Adipocyte (in vitro differentiated cells): ENCODE measurements at regions not wholly inside any gene's neighbourhood (a gene's known extent, or its start where the extent isn't known, plus 50 kb on each side); places are given as distances from the start of the nearest gene placed in this dataset.
A peak's percentile ranks its signal among the peaks of the same experiment; 100 is the strongest.

Source experiments
- DNase-seq: peaks from one replicate; pipeline ENCODE4 v3.0.0-alpha.2; 2015; ENCODE audit warnings: low read depth
- H3K27me3 ChIP-seq: replicated peaks from 2 replicates; pipeline ENCODE4 v1.7.0; 2013; ENCODE audit warnings: mild to moderate bottlenecking, low read length, moderate library complexity; ENCODE audit not compliant: control insufficient read depth, insufficient read depth
- H3K36me3 ChIP-seq: 2 replicates; pipeline ENCODE4 v1.7.0; 2013; ENCODE audit warnings: low read length, mild to moderate bottlenecking, moderate library complexity; ENCODE audit not compliant: control insufficient read depth, insufficient read depth, severe bottlenecking
- H3K4me1 ChIP-seq: 2 replicates; pipeline ENCODE4 v1.7.0; 2013; ENCODE audit warnings: mild to moderate bottlenecking, low read length, moderate library complexity; ENCODE audit not compliant: control insufficient read depth, insufficient read depth
- H3K4me3 ChIP-seq: 2 replicates; pipeline ENCODE4 v1.7.0; 2013; ENCODE audit warnings: mild to moderate bottlenecking, low read length, moderate library complexity
- H3K9ac ChIP-seq: 2 replicates; pipeline ENCODE4 v1.7.0; 2013; ENCODE audit warnings: mild to moderate bottlenecking, low read length, moderate library complexity
- H3K9me3 ChIP-seq: 2 replicates; pipeline ENCODE4 v1.7.0; 2013; ENCODE audit warnings: mild to moderate bottlenecking, low read length, moderate library complexity; ENCODE audit not compliant: control insufficient read depth

- H3K9me3 ChIP-seq, result no peaks in the 10 kb centered on the region
- H3K36me3 ChIP-seq, result no peaks in the 10 kb centered on the region
- no peaks in the 10 kb centered on the region for H3K4me1 ChIP-seq
- no peak overlapping the region for H3K4me3 ChIP-seq
- H3K27me3 ChIP-seq, result no peaks in the 10 kb centered on the region
- DNase-seq, result no peak
- no peak overlapping the region for H3K9ac ChIP-seq
These were observed 145.9 kb upstream of the CDH6 start for GRCh38 chr5:31047621-31048020.

GRCh38 chr5:31047007-31047406 is 146.5 kb upstream of the CDH6 start:
- DNase-seq, result no peak
- Histone ChIP-seq H3K9ac (no peak overlapping the region), H3K9me3 (no peaks in the 10 kb centered on the region), H3K4me3 (no peak overlapping the region), H3K4me1 (no peaks in the 10 kb centered on the region), H3K27me3 (no peaks in the 10 kb centered on the region), H3K36me3 (no peaks in the 10 kb centered on the region)

GRCh38 chr5:31036411-31036810 is 157.1 kb upstream of the CDH6 start:
- DNase-seq, result peak; percentile 77
- no peak overlapping the region for H3K4me3 ChIP-seq
- no peaks in the 10 kb centered on the region for H3K27me3 ChIP-seq
- H3K9ac ChIP-seq, result no peak overlapping the region
- peaks cover 1% of the 10 kb centered on the region for H3K9me3 ChIP-seq
- no peaks in the 10 kb centered on the region for H3K36me3 ChIP-seq
- H3K4me1 ChIP-seq, result no peaks in the 10 kb centered on the region

DNA sequence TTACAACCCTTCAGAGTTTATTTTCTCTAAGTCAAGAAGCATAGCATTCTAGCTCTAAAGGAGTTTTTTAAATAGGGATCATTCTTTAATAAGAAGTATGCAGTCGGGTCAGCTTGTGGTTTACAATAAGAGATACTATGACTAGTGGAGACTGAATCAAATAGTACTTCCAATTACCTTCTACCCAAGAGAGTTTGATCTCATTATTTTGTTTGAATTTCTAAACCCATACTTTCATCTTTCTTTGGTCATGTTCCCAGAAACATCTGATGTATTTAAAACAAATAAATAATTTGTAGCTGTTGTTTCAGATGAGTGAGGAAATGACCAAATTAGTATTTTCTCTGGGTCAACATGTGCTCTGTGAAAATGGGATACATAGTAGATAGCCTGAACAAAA is 160.2 kb upstream of the CDH6 start:
- H3K36me3 ChIP-seq, result no peaks in the 10 kb centered on the region
- H3K4me1 ChIP-seq, result no peaks in the 10 kb centered on the region
- no peaks in the 10 kb centered on the region for H3K27me3 ChIP-seq
- no peaks in the 10 kb centered on the region for H3K9me3 ChIP-seq
- DNase-seq, result peak; percentile 47
- H3K4me3 ChIP-seq, result no peak overlapping the region
- no peak overlapping the region for H3K9ac ChIP-seq

GRCh38 chr5:31029925-31030324 is 163.6 kb upstream of the CDH6 start:
- no peak for DNase-seq
- Histone ChIP-seq H3K9me3 (no peaks in the 10 kb centered on the region), H3K9ac (no peak overlapping the region), H3K27me3 (no peaks in the 10 kb centered on the region), H3K36me3 (no peaks in the 10 kb centered on the region), H3K4me1 (no peaks in the 10 kb centered on the region), H3K4me3 (no peak overlapping the region)

DNA sequence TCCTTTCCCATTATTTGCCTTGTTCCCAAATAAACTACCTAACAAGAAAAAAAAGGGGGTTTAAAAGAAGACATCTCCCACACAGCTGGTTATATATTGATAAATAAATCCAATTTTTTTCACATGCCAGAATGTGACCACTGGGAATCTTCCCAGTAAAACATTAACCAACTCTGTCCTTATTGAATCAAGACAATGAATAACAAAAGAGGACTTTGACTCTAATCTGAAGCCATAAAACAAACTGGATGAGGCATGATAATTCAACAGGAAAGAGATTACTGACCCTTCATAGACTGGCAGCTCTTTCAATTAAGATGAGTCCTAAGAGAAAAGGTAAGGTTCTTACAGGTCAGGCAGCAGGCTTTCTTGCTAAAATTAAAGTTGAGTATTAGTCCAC is 165.8 kb upstream of the CDH6 start:
- Histone ChIP-seq H3K9ac (no peak overlapping the region), H3K9me3 (no peaks in the 10 kb centered on the region), H3K27me3 (no peaks in the 10 kb centered on the region), H3K4me1 (no peaks in the 10 kb centered on the region), H3K36me3 (no peaks in the 10 kb centered on the region), H3K4me3 (no peak overlapping the region)
- DNase-seq, result no peak

DNA sequence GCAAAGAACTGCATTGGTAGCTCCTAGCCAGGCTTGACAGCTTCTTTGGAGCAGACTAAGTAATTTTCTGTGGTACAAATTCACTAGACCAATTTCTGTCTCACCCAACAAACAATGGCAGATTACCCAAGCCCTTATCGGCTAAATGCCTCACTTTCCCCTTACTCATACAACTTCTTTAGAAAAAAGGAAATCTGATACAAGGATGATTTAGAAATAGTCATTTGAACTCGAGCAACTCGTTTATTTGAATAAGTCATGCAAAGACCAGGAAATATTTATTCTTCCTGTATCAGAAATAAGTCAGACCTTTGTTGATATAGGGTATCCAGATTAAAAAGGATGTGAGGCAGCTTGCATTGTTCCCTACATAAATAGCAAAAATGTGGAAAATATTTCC is 170.4 kb upstream of the CDH6 start:
- no peak overlapping the region for H3K9ac ChIP-seq
- H3K27me3 ChIP-seq, result no peaks in the 10 kb centered on the region
- no peak overlapping the region for H3K4me3 ChIP-seq
- H3K36me3 ChIP-seq, result no peaks in the 10 kb centered on the region
- no peaks in the 10 kb centered on the region for H3K9me3 ChIP-seq
- no peaks in the 10 kb centered on the region for H3K4me1 ChIP-seq
- DNase-seq, result peak; percentile 68

GRCh38 chr5:31021181-31021624 is 172.3 kb upstream of the CDH6 start:
- Histone ChIP-seq H3K4me1 (no peaks in the 10 kb centered on the region), H3K36me3 (no peaks in the 10 kb centered on the region), H3K9me3 (peaks cover 3% of the 10 kb centered on the region), H3K9ac (no peak overlapping the region), H3K27me3 (no peaks in the 10 kb centered on the region), H3K4me3 (no peak overlapping the region)
- peak; percentile 61 for DNase-seq

DNA sequence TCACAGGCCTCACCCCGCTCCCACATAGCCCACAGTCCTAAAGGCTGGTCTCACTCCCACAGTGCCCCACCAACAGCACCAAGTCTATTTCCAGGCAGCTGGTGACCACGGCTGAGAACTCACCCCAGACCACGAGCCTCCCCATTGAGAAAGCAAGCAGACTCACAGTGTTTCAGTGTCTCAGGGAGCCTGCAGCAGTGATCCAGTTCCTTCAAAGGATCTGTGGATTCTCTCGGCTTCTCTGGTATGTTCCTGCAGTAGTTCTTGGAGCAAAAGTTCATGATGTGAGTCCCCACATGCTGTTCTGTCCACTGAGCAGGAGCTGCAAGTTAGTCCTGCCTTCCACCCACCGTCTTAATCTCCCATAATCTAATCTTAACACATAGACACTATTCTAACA is 185.3 kb upstream of the CDH6 start:
- Histone ChIP-seq H3K4me1 (no peaks in the 10 kb centered on the region), H3K27me3 (no peaks in the 10 kb centered on the region), H3K36me3 (no peaks in the 10 kb centered on the region), H3K9me3 (peaks cover 21% of the 10 kb centered on the region), H3K9ac (no peak overlapping the region), H3K4me3 (no peak overlapping the region)
- DNase-seq, result no peak

DNA sequence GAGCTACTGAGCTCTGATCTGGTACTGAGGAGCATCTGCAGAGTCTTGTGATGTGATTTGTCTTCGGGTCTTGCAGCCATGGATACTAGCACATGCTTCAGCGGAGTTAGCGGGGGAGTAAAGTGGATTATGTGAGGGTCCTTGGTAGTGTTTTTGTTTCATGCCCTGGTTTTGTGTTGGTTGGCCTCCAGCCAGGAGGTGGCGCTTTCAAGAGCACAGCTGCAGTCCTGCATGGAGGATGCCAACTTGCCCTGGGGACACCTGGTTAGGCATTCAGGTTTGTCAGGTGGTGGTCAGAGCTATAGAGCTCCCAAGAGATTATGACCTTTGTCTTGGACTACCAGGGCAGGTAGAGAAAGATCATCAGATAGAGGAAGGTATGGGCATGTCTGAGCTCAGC is 185.8 kb upstream of the CDH6 start:
- no peak for DNase-seq
- Histone ChIP-seq H3K4me1 (no peaks in the 10 kb centered on the region), H3K36me3 (no peaks in the 10 kb centered on the region), H3K27me3 (no peaks in the 10 kb centered on the region), H3K9me3 (peaks cover 21% of the 10 kb centered on the region), H3K4me3 (no peak overlapping the region), H3K9ac (no peak overlapping the region)

DNA sequence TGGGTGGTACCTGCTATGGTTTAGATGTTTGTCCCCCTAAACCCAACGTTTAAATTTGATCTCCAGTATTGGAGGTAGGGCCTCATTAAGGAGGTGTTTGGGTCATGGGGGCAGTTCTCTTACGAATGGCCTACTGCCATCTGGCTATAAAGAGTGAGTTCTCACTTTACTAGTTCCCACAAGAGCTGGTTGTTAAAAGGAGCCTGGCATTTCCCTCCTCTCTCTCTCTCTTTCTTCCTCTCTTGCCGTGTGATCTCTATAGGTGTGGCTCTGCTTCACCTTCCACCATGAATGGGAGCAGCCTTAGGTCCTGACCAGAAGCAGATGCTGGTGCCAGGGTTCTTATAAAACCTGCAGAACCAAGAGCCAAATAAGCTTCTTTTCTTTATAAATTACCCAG is 193.2 kb upstream of the CDH6 start:
- no peaks in the 10 kb centered on the region for H3K4me1 ChIP-seq
- H3K9ac ChIP-seq, result no peak overlapping the region
- H3K36me3 ChIP-seq, result no peaks in the 10 kb centered on the region
- peaks cover 3% of the 10 kb centered on the region for H3K9me3 ChIP-seq
- no peaks in the 10 kb centered on the region for H3K27me3 ChIP-seq
- DNase-seq, result no peak
- H3K4me3 ChIP-seq, result no peak overlapping the region

DNA sequence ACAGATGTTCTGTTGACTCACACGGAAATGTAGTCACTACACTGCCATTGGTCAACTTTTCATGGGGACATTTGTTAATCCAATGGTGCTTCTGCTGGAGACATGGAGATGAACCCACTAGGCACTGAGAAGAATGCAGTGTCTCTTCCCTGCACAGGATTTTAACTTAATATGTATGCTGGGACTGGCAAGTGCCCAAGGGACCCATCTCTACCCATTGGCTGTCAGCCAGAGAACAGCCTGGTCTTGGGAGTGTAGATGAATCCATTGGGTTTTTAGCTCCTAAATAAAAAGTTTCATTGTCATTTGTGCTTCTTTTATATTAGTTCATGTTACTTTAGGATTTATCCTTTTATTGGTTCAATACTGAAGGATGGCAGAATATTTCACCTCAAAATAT is 195.8 kb upstream of the CDH6 start:
- H3K9me3 ChIP-seq, result peaks cover 3% of the 10 kb centered on the region
- no peaks in the 10 kb centered on the region for H3K27me3 ChIP-seq
- H3K4me3 ChIP-seq, result no peak overlapping the region
- DNase-seq, result no peak
- no peaks in the 10 kb centered on the region for H3K36me3 ChIP-seq
- no peak overlapping the region for H3K9ac ChIP-seq
- no peaks in the 10 kb centered on the region for H3K4me1 ChIP-seq
